ENCODE measurements at regions not wholly inside any gene's neighbourhood (a gene's known extent, or its start where the extent isn't known, plus 50 kb on each side); places are given as distances from the start of the nearest gene placed in this dataset.

DNA sequence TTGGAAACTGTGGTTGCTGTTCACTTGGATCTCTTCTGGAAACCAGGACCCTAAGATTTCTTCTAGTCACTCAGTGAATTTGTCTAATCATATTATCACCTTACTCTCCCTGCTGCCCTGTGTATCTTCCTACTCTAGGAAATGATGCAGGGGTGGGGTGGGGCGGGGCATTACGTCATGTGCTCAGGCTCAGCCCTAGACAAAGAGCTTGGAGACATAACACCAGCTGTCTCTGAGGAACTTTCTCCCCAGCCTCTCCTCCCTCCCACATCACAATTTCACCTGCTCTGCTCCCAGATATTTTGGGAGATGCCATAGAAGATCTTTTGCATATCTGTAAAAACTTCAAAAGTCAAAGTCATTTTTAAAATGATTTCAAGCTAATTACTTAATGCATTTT, 470.4 kb downstream of the ZSWIM6 start:
- TF ChIP-seq POLR2AphosphoS5 (IDR thresholded peaks at IDR 0.05; ENCODE audit: low read depth, low read length): no peak
- no peak for TF ChIP-seq SIN3A (IDR thresholded peaks at IDR 0.05; ENCODE audit: borderline replicate concordance, insufficient read depth, low read length)
- no peak for TF ChIP-seq TAF1 (IDR thresholded peaks at IDR 0.05; ENCODE audit: borderline replicate concordance, insufficient read depth, low read length)
- TF ChIP-seq, protein P1, sequence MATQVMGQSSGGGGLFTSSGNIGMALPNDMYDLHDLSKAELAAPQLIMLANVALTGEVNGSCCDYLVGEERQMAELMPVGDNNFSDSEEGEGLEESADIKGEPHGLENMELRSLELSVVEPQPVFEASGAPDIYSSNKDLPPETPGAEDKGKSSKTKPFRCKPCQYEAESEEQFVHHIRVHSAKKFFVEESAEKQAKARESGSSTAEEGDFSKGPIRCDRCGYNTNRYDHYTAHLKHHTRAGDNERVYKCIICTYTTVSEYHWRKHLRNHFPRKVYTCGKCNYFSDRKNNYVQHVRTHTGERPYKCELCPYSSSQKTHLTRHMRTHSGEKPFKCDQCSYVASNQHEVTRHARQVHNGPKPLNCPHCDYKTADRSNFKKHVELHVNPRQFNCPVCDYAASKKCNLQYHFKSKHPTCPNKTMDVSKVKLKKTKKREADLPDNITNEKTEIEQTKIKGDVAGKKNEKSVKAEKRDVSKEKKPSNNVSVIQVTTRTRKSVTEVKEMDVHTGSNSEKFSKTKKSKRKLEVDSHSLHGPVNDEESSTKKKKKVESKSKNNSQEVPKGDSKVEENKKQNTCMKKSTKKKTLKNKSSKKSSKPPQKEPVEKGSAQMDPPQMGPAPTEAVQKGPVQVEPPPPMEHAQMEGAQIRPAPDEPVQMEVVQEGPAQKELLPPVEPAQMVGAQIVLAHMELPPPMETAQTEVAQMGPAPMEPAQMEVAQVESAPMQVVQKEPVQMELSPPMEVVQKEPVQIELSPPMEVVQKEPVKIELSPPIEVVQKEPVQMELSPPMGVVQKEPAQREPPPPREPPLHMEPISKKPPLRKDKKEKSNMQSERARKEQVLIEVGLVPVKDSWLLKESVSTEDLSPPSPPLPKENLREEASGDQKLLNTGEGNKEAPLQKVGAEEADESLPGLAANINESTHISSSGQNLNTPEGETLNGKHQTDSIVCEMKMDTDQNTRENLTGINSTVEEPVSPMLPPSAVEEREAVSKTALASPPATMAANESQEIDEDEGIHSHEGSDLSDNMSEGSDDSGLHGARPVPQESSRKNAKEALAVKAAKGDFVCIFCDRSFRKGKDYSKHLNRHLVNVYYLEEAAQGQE (IDR thresholded peaks at IDR 0.05; ENCODE audit: insufficient read depth in 1 of 2, low read depth in 2 of 2, low read length in 2 of 2): no peak
- TF ChIP-seq FOXP2 (optimal IDR thresholded peaks at IDR 0.05; ENCODE audit: borderline replicate concordance, extremely low read depth, extremely low read length, insufficient read depth): no peak

GRCh38 chr5:61805101-61805500, 473.0 kb downstream of the ZSWIM6 start:
- TF ChIP-seq, protein P1 (IDR thresholded peaks at IDR 0.05; ENCODE audit: insufficient read depth in 1 of 2, low read depth in 2 of 2, low read length in 2 of 2): 0 out of 4 replicates have a peak, but pooled peaks of 1 of the 2 experiments have one; percentile 17
- TF ChIP-seq SIN3A (IDR thresholded peaks at IDR 0.05; ENCODE audit: borderline replicate concordance, insufficient read depth, low read length) (0 out of 2 replicates have a peak, but pooled peaks have one; percentile 29), TAF1 (IDR thresholded peaks at IDR 0.05; ENCODE audit: borderline replicate concordance, insufficient read depth, low read length) (no peak), POLR2AphosphoS5 (IDR thresholded peaks at IDR 0.05; ENCODE audit: low read depth, low read length) (no peak), FOXP2 (optimal IDR thresholded peaks at IDR 0.05; ENCODE audit: borderline replicate concordance, extremely low read depth, extremely low read length, insufficient read depth) (no peak)

- TF ChIP-seq TAF1 (IDR thresholded peaks at IDR 0.05; ENCODE audit: borderline replicate concordance, insufficient read depth, low read length) (no peak), POLR2AphosphoS5 (IDR thresholded peaks at IDR 0.05; ENCODE audit: low read depth, low read length) (no peak), FOXP2 (optimal IDR thresholded peaks at IDR 0.05; ENCODE audit: borderline replicate concordance, extremely low read depth, extremely low read length, insufficient read depth) (no peak), SIN3A (IDR thresholded peaks at IDR 0.05; ENCODE audit: borderline replicate concordance, insufficient read depth, low read length) (no peak)
- TF ChIP-seq, protein P1 (IDR thresholded peaks at IDR 0.05; ENCODE audit: insufficient read depth in 1 of 2, low read depth in 2 of 2, low read length in 2 of 2): no peak
Observed at GRCh38 chr5:61806491-61807020, 474.5 kb downstream of the ZSWIM6 start.

DNA sequence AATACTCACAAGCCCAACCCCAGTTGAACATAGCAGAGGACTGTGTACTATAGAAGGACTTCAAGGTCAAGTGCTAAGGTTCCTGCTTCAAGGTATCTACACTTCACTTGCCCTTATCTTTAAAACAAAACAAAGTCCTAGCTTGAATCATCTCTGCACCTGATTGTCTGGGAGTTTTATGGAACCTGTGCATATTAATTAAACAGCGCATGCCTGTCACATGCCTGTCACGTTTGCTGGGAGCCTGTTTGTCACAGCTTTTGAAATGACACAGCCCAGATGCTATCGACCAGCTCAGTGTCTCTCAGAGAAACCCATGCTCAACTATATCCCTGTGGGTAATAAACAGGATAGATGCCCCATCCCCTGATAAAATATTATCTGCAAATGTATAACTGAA, 476.0 kb downstream of the ZSWIM6 start:
- no peak for TF ChIP-seq POLR2AphosphoS5 (IDR thresholded peaks at IDR 0.05; ENCODE audit: low read depth, low read length)
- TF ChIP-seq FOXP2 (optimal IDR thresholded peaks at IDR 0.05; ENCODE audit: borderline replicate concordance, extremely low read depth, extremely low read length, insufficient read depth): no peak
- TF ChIP-seq SIN3A (IDR thresholded peaks at IDR 0.05; ENCODE audit: borderline replicate concordance, insufficient read depth, low read length): no peak
- no peak for TF ChIP-seq TAF1 (IDR thresholded peaks at IDR 0.05; ENCODE audit: borderline replicate concordance, insufficient read depth, low read length)
- TF ChIP-seq, protein P1 (IDR thresholded peaks at IDR 0.05; ENCODE audit: insufficient read depth in 1 of 2, low read depth in 2 of 2, low read length in 2 of 2): no peak

Measured in PFSK-1 (cell line).